ENCODE measurements at regions not wholly inside any gene's neighbourhood (a gene's known extent, or its start where the extent isn't known, plus 50 kb on each side); places are given as distances from the start of the nearest gene placed in this dataset.

DNA sequence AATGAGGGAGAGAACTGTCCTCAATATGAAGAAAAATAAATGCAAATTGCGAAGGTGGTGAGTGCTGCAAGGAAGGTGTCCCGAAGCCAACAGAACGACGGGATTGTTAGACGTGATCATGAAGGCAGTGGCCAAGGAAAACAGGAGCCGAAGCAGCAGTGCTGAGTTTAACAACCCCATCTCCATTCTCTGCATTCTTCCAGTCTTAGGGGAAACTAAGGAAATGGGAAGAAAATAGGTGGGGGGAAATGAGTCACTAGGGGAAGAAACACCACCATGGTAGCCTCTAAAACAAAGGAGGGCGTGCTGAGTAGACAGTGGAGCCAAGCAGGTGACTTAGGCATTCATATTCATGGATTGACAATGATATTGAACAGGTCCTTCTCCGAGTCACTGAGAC is 192.2 kb upstream of the AKR1E2 start:
- TF ChIP-seq POLR2A (IDR thresholded peaks at IDR 0.05; ENCODE audit: low read depth, low read length): no peak
- TF ChIP-seq POLR2AphosphoS5 (IDR thresholded peaks at IDR 0.05; ENCODE audit: low read depth, low read length): no peak
- TF ChIP-seq TAF1 (IDR thresholded peaks at IDR 0.05; ENCODE audit: low read depth, low read length): no peak
- no peak for TF ChIP-seq POU2F2 (IDR thresholded peaks at IDR 0.05; ENCODE audit: low read depth, low read length)
- no peak for TF ChIP-seq PAX5 (IDR thresholded peaks at IDR 0.05; ENCODE audit: insufficient read depth, low read length, severe bottlenecking)
- no peak for TF ChIP-seq SPI1 (IDR thresholded peaks at IDR 0.05; ENCODE audit: low read depth, low read length)
